Tibial artery (tissue), 4 donors: ENCODE measurements at regions not wholly inside any gene's neighbourhood (a gene's known extent, or its start where the extent isn't known, plus 50 kb on each side); places are given as distances from the start of the nearest gene placed in this dataset.
A peak's percentile ranks its signal among the peaks of the same experiment; 100 is the strongest.
"Not testable (repeated sequence)": the region's sequence is repeated elsewhere in the genome, so short reads cannot be mapped to it uniquely, and the experiment has no call there.

Experiments used
- DNase-seq, 2 donors: peaks; one replicate each; pipeline ENCODE4 v3.0.0-alpha.2; 2019
- H3K27ac ChIP-seq, 2 donors: fragments of 200-600 bp; sonication (generic) in 1 of 2; 1 replicate in 1 of 2; 2 replicates in 1 of 2; pipeline ENCODE4 v1.5.1; 2018 to 2019; ENCODE audit warnings: mild to moderate bottlenecking in 1 of 2
- H3K27me3 ChIP-seq, 2 donors: fragments of 200-600 bp; sonication (generic) in 1 of 2; one replicate each; pipeline versions ENCODE4 v1.5.1 to v1.6.0; 2016 to 2019
- H3K36me3 ChIP-seq, 3 donors: fragments of 200-600 bp; sonication (generic) in 2 of 3; one replicate each; pipeline ENCODE4 v1.5.1; 2016 to 2019; ENCODE audit warnings: mild to moderate bottlenecking in 2 of 3
- H3K4me1 ChIP-seq, 4 donors: fragments of 200-600 bp; sonication (generic) in 2 of 4; 1 replicate in 3 of 4; 2 replicates in 1 of 4; pipeline ENCODE4 v1.5.1; 2016 to 2019
- H3K4me3 ChIP-seq, 2 donors: fragments of 200-600 bp; sonication (generic) in 1 of 2; 1 replicate in 1 of 2; 2 replicates in 1 of 2; pipeline ENCODE4 v1.5.1; 2018 to 2019; ENCODE audit warnings: mild to moderate bottlenecking in 2 of 2
- H3K9me3 ChIP-seq, 3 donors: fragments of 200-600 bp; sonication (generic) in 1 of 3; one replicate each; pipeline ENCODE4 v1.5.1; 2016 to 2019
- intact Hi-C: fragments of 100-400 bp; cut with DNase I; formaldehyde crosslinking; loops from one replicate; pipeline ENCODE4 v1.15.0; 2023; ENCODE audit warnings: low total_unique reads
- TF ChIP-seq, protein P1 (sequence below), 2 experiments: fragments of 200-600 bp in 1 of 2; fragments of 450-650 bp in 1 of 2; IDR thresholded peaks; one replicate each; pipeline ENCODE4 v1.5.1; 2017 to 2019; ENCODE audit warnings: antibody characterized with exemption in 2 of 2, mild to moderate bottlenecking in 1 of 2, moderate library complexity in 1 of 2

DNA sequence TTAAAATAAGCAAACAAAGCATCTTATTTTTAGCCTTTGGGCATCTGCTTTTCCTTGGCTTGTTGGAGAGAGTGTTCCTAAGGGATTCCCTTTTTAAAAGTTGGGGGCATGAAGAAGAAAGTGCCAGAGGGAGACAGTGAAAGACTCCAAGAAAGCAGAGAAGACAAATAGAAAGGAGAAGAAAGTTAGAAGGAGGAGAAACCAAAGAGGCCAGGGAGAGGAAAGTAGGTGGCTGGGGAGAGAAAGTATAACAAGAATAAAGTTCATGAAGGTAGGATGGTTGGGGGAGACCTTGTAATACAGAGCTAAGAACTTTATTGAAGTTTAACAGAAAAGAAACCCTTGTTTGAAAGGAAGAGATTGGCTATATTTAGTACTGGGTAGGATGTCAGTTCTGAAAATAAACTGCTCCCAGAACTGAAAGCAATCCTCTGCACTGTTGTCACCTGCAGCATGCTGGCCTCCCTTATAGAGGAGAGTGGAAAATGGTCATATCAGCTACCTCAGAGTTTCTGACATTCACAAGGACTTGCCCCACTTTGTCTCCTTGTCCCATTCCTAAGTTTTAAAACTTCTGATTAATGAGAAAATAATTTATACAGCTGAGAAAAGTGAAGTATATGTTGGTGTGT, 125.3 kb upstream of the VAMP7 start:
- no peaks in the 10 kb centered on the region for H3K4me1 ChIP-seq
- no peak overlapping the region for H3K27ac ChIP-seq
- H3K4me3 ChIP-seq = no peak overlapping the region
- H3K36me3 ChIP-seq = no peaks in the 10 kb centered on the region
- H3K27me3 ChIP-seq = no peaks in the 10 kb centered on the region
- no peaks in the 10 kb centered on the region for H3K9me3 ChIP-seq
- TF ChIP-seq, protein P1, sequence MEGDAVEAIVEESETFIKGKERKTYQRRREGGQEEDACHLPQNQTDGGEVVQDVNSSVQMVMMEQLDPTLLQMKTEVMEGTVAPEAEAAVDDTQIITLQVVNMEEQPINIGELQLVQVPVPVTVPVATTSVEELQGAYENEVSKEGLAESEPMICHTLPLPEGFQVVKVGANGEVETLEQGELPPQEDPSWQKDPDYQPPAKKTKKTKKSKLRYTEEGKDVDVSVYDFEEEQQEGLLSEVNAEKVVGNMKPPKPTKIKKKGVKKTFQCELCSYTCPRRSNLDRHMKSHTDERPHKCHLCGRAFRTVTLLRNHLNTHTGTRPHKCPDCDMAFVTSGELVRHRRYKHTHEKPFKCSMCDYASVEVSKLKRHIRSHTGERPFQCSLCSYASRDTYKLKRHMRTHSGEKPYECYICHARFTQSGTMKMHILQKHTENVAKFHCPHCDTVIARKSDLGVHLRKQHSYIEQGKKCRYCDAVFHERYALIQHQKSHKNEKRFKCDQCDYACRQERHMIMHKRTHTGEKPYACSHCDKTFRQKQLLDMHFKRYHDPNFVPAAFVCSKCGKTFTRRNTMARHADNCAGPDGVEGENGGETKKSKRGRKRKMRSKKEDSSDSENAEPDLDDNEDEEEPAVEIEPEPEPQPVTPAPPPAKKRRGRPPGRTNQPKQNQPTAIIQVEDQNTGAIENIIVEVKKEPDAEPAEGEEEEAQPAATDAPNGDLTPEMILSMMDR (IDR thresholded peaks at IDR 0.05) = no peak
- DNase-seq = no peak
- intact Hi-C loops = no loop called here

DNA sequence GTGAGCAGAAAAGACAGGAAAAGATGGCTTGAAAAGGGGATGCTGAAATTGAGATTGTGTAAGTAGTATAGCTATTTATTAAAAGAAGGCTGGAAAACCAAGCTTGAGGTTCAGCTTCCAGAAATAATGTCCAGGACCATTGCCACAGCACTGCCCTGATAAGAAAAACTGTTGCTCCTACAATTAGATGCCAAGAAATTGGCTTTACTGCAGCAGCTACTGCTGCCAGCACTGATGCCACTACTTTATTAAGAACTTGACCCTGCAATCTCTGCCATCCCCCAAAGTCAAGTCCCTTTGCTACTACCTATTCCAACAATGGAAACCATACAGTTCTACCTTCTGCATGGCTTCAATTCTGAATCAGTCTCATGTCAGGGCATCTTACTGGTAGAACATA, 130.0 kb upstream of the VAMP7 start:
- peaks cover 0 to 4% (median 0%) of the 10 kb centered on the region in 4 donors for H3K4me1 ChIP-seq
- H3K36me3 ChIP-seq = no peaks in the 10 kb centered on the region
- TF ChIP-seq, protein P1 (IDR thresholded peaks at IDR 0.05) = no peak
- H3K4me3 ChIP-seq = no peak overlapping the region
- H3K9me3 ChIP-seq = no peaks in the 10 kb centered on the region
- H3K27ac ChIP-seq = no peak overlapping the region
- no peaks in the 10 kb centered on the region for H3K27me3 ChIP-seq
- intact Hi-C loops = no loop called here
- no peak for DNase-seq

DNA sequence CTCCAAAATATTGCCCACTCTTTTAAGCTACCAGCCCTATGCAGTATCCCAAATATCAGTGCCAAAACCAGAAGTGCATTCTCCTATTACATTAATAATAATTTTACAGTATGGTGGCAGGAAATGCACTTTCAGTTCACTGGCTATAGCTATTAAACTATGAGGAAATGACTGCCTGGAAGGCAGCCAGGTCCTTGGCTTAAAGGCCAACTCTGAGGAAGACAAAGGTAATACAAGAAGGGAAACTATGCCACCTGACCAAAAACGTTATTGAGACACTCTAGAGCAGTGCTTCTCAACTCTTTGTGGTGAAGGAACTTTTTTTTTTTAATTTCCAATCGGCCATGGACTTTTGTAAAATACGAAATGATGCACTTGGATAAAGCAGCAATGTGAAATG, 133.6 kb upstream of the VAMP7 start:
- Histone ChIP-seq H3K4me3 (no peak overlapping the region), H3K27me3 (no peaks in the 10 kb centered on the region), H3K36me3 (no peaks in the 10 kb centered on the region), H3K9me3 (no peaks in the 10 kb centered on the region), H3K4me1 (peaks cover 0 to 10% (median 0%) of the 10 kb centered on the region in 4 donors), H3K27ac (no peak overlapping the region)
- TF ChIP-seq, protein P1 (IDR thresholded peaks at IDR 0.05) = no peak
- intact Hi-C loops = no loop called here
- DNase-seq = peak in 1 of 2 donors; percentile 22

DNA sequence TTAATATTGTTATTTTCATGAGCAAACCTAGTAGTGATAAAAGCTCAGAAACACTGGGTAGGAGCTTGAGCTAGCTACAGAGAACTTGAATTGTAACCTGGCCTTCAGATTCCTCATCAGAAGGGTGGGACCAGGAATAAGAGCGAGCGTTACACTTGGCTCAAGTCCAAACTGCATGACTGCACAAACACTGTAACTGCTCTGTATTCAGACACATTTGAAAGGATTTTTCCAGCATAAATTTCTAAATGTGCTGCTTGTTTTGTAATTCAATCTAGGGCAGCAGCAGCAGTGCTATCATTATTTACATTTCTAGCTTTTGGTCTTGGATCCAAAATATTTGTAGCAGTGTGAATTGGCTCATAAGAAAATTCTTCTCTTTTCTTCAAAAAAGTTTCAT, 133.0 kb upstream of the TMLHE start:
- Histone ChIP-seq H3K36me3 (no peaks in the 10 kb centered on the region), H3K4me3 (no peak overlapping the region), H3K9me3 (peaks cover 0 to 9% (median 0%) of the 10 kb centered on the region in 3 donors), H3K27ac (no peak overlapping the region), H3K27me3 (no peaks in the 10 kb centered on the region), H3K4me1 (peaks cover 0 to 10% (median 0%) of the 10 kb centered on the region in 4 donors)
- intact Hi-C loops = no loop called here
- TF ChIP-seq, protein P1 (IDR thresholded peaks at IDR 0.05) = no peak
- DNase-seq = no peak

DNA sequence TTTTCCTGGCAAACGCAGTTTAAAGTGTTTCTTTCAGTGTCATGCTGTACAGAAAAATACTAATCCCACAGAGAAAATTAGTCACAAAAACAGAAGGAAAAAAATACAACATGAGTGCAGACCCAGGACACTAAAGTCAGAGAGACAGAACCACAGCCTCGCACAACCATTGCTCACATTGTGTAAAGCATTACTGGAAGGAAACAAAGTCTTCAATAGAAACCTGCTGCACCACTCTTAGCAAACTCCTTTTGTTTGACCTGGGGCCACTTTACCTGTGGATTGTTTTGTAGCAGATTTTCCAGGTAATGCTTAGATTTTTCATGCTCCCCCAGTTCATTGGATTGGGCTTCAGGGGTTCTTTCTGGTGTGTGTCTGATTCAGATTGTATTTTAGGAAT, 131.8 kb upstream of the TMLHE start:
- peaks cover 0 to 17% (median 0%) of the 10 kb centered on the region in 3 donors for H3K9me3 ChIP-seq
- H3K27ac ChIP-seq = peak overlapping the region in 1 of 2 donors; percentile 21
- no peaks in the 10 kb centered on the region for H3K27me3 ChIP-seq
- H3K4me3 ChIP-seq = peak overlapping the region in 1 of 2 donors; percentile 15
- DNase-seq = no peak
- H3K4me1 ChIP-seq = peaks cover 0 to 10% (median 0%) of the 10 kb centered on the region in 4 donors
- no peaks in the 10 kb centered on the region for H3K36me3 ChIP-seq
- TF ChIP-seq, protein P1 (IDR thresholded peaks at IDR 0.05) = no peak
- intact Hi-C loops = no loop called here

DNA sequence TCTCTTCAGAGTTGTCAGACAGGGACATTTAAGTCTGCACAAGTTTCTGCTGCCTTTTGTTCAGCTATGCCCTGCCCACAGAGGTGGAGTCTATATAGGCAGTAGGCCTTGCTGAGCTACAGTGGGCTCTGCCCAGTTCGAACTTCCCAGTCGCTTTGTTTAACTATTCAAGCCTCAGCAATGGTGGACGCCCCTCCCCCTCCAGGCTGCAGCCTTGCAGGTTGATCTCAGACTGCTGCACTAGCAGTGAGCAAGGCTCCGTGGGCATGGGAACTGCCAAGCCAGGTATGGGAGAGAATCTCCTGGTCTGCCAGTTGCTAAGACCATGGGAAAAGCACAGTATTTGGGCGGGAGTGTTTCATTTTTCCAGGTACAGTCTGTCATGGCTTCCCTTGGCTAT, 115.6 kb upstream of the TMLHE start:
- H3K4me3 ChIP-seq, DNase-seq, H3K27me3 ChIP-seq, H3K36me3 ChIP-seq, H3K9me3 ChIP-seq, H3K27ac ChIP-seq, intact Hi-C loops: not testable (repeated sequence)
- H3K4me1 ChIP-seq = peaks cover 0 to 27% (median 0%) of the 10 kb centered on the region in 4 donors
